Pancreas (tissue), 10 donors: ENCODE measurements at regions not wholly inside any gene's neighbourhood (a gene's known extent, or its start where the extent isn't known, plus 50 kb on each side); places are given as distances from the start of the nearest gene placed in this dataset.

Experiments used
- ATAC-seq, 4 donors: fragments of 200-7000 bp; cut with Tn5 transposase; one replicate each; pipeline versions ENCODE4 v1.8.0 to v1.9.1; 2020; ENCODE audit warnings: mild to moderate bottlenecking in 4 of 4, moderate library complexity in 4 of 4
- DNase-seq, 6 donors: peaks; one replicate each; pipeline ENCODE4 v3.0.0-alpha.2; 2020
- FAIRE-seq: peaks from 2 replicates; lab custom pipeline; 2012; peaks lifted over from hg19 to GRCh38; lab: Jason Lieb, UNC
- H3K27ac ChIP-seq, 4 donors: fragments of 200-600 bp; sonication (generic); 1 replicate in 3 of 4; 2 replicates in 1 of 4; pipeline versions ENCODE4 v1.5.0 to v1.8.0; 2020
- H3K27me3 ChIP-seq, 4 donors: fragments of 200-600 bp; one replicate each; pipeline ENCODE4 v1.8.0; 2021
- H3K36me3 ChIP-seq, 3 donors: fragments of 200-600 bp; sonication (generic) in 1 of 3; one replicate each; pipeline versions ENCODE4 v1.5.0 to v1.8.0; 2020 to 2021
- H3K4me1 ChIP-seq, 3 donors: fragments of 200-600 bp; one replicate each; pipeline ENCODE4 v1.8.0; 2021
- H3K4me3 ChIP-seq, 4 donors: fragments of 200-600 bp; sonication (generic) in 2 of 4; one replicate each; pipeline versions ENCODE4 v1.5.0 to v1.8.0; 2020 to 2021
- H3K9me3 ChIP-seq, 4 donors: fragments of 200-600 bp; one replicate each; pipeline ENCODE4 v1.8.0; 2021
- CTCF ChIP-seq, 4 donors: fragments of 200-600 bp; sonication (generic) in 3 of 4; IDR thresholded peaks; one replicate each; pipeline versions ENCODE4 v1.5.0 to v1.8.0; 2021; ENCODE audit warnings: antibody characterized with exemption in 4 of 4
- WGBS, 2 donors: extraction: QIAGEN DNeasy Blood & Tissue Kit; methylation state at CpG; one replicate each; pipeline ENCODE4 v1.1.7; 2013; 5-methylcytosine and 5-hydroxymethylcytosine counted together
- intact Hi-C, 3 donors: fragments of 100-400 bp; cut with DNase I; formaldehyde crosslinking; loops; one replicate each; pipeline versions ENCODE4 v1.11.1 to v1.14.2; 2022
- donor health status: healthy with polysubstance abuse.
- donor health status: DM: no; HTN: no; CAD: no; lungs with moderate emphysema.
- donor health status: DM: no; HTN: no; CAD: no.
- donor health status: control.
- donor health status: control.
- donor health status: Bipolar disorder and iron deficiency.
- donor health status: DM: yes; HTN: yes; CAD: no.
- donor health status: DM: no; HTN: no; CAD: no.
- donor health status: DM: no; HTN: no; CAD: no.
- donor health status: DM: yes; HTN: yes; CAD: no.

GRCh38 chr17:73773702-73774101, 129.5 kb upstream of the SDK2 start:
- FAIRE-seq (no peak), ATAC-seq (no peak), DNase-seq (no peak)
- intact Hi-C loops = no loop called here
- Histone ChIP-seq H3K36me3 (no peaks in the 10 kb centered on the region), H3K4me1 (peaks cover 0 to 6% (median 5%) of the 10 kb centered on the region in 3 donors), H3K9me3 (no peaks in the 10 kb centered on the region), H3K27ac (no peak overlapping the region), H3K4me3 (no peak overlapping the region), H3K27me3 (no peaks in the 10 kb centered on the region)
- no peak for TF ChIP-seq CTCF (IDR thresholded peaks at IDR 0.05)
- 62 to 81% methylated on average over 7 of the region's 7 CpGs for WGBS, 2 donors

GRCh38 chr17:73774852-73775251, 130.6 kb upstream of the SDK2 start:
- intact Hi-C loops = no loop called here
- ATAC-seq (no peak), FAIRE-seq (no peak), DNase-seq (no peak)
- no peak overlapping the region for H3K27ac ChIP-seq
- peaks cover 0 to 6% (median 5%) of the 10 kb centered on the region in 3 donors for H3K4me1 ChIP-seq
- H3K9me3 ChIP-seq = no peaks in the 10 kb centered on the region
- no peaks in the 10 kb centered on the region for H3K36me3 ChIP-seq
- no peak overlapping the region for H3K4me3 ChIP-seq
- H3K27me3 ChIP-seq = no peaks in the 10 kb centered on the region
- 56 to 63% methylated on average over 7 of the region's 7 CpGs for WGBS, 2 donors
- no peak for TF ChIP-seq CTCF (IDR thresholded peaks at IDR 0.05)

- WGBS, 2 donors = 76 to 87% methylated on average over 21 of the region's 21 CpGs
- DNase-seq (no peak), ATAC-seq (no peak), FAIRE-seq (no peak)
- Histone ChIP-seq H3K27me3 (no peaks in the 10 kb centered on the region), H3K36me3 (no peaks in the 10 kb centered on the region), H3K27ac (no peak overlapping the region), H3K4me3 (no peak overlapping the region), H3K4me1 (no peaks in the 10 kb centered on the region), H3K9me3 (no peaks in the 10 kb centered on the region)
- TF ChIP-seq CTCF (IDR thresholded peaks at IDR 0.05) = no peak
- intact Hi-C loops = no loop called here
Observed at GRCh38 chr17:73776351-73777130, 132.3 kb upstream of the SDK2 start.

- Histone ChIP-seq H3K27me3 (no peaks in the 10 kb centered on the region), H3K4me3 (no peak overlapping the region), H3K36me3 (no peaks in the 10 kb centered on the region), H3K4me1 (no peaks in the 10 kb centered on the region), H3K9me3 (no peaks in the 10 kb centered on the region), H3K27ac (no peak overlapping the region)
- 44 to 64% methylated on average over 7 of the region's 7 CpGs for WGBS, 2 donors
- DNase-seq (no peak), FAIRE-seq (no peak), ATAC-seq (no peak)
- intact Hi-C loops = no loop called here
- TF ChIP-seq CTCF (IDR thresholded peaks at IDR 0.05) = no peak
Observed at GRCh38 chr17:73777131-73777449, 132.8 kb upstream of the SDK2 start.

- ATAC-seq = no peak
- intact Hi-C loops = no loop called here
- 20 to 25% methylated on average over 6 of the region's 6 CpGs for WGBS, 2 donors
- Histone ChIP-seq H3K27ac (no peak overlapping the region), H3K36me3 (no peaks in the 10 kb centered on the region), H3K4me3 (no peak overlapping the region), H3K4me1 (no peaks in the 10 kb centered on the region), H3K9me3 (no peaks in the 10 kb centered on the region), H3K27me3 (no peaks in the 10 kb centered on the region)
- FAIRE-seq = no peak
- no peak for TF ChIP-seq CTCF (IDR thresholded peaks at IDR 0.05)
- no peak for DNase-seq
Observed at GRCh38 chr17:73782231-73782630, 138.0 kb upstream of the SDK2 start.
